Stimulated activated CD4-positive, alpha-beta T cell treated with anti-CD3 and anti-CD28 coated beads, Interleukin-1b, Interleukin-23, amount 100 ng/mL, for 24 hours (primary cell): ENCODE measurements at regions not wholly inside any gene's neighbourhood (a gene's known extent, or its start where the extent isn't known, plus 50 kb on each side); places are given as distances from the start of the nearest gene placed in this dataset.

Experiments
- DNase-seq, 4 experiments: peaks; one replicate each; pipeline ENCODE4 v3.0.0-alpha.2; 2020; ENCODE audit warnings: low read depth in 4 of 4, low spot score in 1 of 4

DNA sequence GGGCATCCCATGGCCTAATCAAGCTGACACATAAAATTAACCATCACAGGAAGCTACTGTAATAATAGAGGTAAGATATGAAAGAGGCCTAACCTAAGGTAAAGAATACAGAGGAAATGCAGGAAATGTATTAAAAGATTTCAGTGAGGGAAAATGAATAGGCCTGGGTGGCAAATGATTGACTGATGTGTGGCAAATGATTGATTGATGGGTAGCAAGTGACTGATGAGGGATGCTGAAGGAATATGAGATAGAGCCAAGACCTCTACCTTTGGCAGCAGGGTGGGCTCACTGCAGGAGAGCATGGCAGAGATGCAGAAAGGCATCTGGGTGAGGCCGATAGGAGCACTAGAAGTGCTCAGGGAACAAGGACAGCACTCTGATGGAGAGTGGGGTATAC is 172.9 kb downstream of the KCTD12 start:
- DNase-seq: no peak

DNA sequence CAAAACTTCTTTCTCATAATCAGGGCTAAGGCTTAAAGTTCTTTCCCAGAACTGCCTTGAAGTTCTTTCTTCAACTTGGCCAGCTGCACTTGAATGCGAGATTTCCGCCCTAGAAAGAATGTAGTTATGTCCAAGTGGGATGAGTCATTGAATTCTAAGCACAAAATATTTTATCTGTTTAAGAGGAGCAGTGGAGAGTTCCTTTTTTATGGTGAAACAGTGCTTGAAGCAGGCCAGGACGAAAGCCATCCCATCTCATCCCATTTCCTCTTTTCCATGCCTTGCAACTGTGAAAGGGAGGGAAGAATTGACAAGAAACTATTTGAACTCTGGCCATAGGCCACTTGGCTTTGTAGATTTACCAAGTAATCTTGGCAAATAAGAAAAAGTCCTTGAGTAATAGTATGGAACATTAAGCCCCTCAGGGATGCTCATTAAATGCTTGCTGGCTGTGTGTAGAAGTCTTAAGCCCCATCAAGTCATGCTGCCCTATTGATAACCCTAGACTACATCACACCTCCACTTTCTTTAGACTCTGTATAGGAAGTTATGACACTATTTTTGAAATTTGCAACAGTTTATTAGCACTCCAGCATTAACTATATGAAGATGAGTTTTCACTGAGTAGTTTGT is 174.5 kb downstream of the KCTD12 start:
- no peak for DNase-seq

DNA sequence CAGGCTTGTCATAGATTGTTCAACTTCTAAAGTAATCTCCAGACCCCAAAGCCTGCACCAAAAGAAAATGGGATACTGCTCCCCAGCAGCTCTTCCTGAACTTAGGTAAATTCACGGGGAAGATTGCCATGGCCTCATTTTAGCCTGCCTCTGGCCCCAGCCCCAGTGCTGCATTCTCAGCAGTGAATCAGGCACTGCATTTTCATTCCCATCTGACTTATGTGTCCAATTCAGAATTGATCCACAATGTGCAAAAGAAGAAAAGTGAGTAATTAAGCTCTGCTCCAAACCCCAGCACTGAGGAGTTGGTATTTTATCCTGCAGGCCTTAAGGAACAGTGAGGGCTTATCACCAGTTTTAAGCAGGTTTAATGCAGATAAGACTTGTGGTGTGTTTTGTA is 176.4 kb downstream of the KCTD12 start:
- no peak for DNase-seq

DNA sequence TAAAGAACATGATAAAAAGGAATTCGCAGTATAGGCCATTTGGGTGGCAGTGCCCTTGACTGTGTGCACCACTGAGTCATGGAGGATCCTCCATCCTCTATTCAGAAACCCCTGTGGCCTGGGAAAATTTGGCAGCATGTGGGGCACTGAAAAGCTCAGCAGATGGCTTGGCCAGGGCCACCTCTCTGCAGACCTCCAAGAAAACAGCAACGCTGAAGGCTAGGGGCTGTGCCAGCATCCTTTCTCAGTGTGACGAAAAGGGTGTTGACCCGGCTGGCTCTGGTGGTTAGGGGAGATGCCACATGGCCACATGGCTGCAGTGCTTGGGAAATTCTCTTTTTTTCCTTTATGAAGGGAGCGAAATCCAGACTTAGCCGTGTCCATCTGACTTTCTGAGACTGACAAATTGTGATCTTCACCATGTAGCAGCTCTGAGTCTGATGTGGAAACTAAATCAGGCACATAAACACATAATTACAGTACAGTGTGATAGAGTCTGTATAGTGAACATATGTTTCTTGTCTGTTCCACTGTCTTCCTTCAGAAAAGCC is 178.0 kb downstream of the KCTD12 start:
- no peak for DNase-seq

DNA sequence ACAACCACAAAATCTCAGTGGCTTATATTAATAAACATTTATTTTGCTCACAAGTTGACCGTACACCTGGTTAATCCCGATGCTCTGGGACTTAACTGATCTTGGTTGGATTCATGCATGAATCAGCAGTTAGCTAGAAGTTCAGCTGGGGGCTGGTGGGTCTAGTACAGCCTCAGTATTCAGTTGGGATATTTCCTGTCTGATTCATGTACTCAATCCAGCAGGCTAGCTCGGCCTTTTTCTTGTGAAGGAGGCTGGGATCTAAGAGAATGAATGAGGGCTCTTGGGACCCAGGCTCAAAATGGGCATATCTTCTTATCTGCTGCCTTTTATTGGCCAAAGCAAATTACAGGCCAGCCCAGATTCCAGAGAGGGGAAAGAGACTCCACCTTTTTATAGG is 178.8 kb downstream of the KCTD12 start:
- no peak for DNase-seq

DNA sequence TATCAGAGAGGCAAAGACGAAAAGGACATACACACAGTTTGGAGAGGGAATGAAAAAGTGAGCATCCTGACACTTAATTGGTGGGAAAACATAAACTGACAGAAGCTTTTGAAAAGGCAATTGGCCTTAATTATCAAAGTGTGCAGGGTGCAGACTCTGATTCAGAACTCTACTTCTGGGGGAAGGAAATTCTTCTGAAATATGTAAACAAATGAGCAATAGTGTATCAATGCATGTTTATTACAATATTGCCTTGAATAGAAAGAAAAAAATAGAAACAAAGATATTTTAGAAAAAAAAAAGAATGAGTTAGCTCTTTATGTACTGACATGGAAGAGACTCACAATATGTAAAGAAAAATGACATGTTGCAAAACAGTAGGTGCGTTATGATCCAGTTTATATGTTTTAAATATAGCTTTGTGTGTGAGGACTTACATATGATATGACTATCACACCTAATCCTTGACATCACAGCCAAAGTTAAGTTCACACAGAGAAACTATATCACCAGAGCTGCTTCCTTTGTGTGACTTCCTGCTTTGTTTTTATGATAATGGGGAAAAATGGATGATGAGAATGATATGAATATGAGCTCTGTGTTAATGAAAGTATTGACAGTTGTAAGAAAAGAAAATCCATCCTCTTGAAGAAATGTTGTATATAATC is 182.4 kb downstream of the KCTD12 start:
- DNase-seq: no peak

DNA sequence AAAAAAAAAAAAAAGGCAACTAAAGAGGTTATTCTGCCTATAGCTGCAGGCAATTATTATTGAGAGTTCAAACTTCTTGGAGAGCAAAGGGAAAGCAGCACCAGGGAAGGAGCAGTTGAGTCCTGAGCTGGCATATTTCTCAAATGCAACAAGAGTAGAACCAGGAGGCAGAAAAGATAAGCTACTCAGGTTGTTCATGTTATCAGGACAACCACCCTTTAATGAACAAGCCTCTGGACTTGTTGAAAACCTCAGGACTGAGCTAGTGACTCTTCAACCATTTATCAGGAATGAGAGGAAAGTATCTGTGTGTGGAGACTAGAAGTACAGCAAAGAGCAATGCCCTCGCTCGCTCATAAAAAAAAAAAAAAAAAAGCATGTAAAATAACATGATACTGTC is 183.0 kb downstream of the KCTD12 start:
- DNase-seq: no peak

DNA sequence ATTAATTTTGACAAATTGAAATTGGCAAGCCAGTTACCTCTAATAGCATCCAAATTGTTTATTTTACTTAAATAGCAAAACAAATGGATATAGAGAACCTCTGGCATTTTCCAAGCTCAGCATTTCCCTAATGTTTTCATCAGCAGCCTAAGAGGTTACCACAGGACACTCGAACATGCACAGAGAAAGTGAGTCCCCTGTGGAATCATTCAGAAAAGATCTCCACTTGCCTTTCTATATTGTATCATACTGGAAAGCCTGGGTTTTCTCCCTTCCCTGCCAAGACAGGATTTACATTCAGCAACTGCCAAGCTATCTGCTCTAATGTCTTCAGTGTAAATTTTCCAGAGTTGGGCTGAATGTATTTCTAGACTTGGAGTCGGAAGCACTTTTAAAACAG is 188.9 kb downstream of the KCTD12 start:
- DNase-seq: no peak

DNA sequence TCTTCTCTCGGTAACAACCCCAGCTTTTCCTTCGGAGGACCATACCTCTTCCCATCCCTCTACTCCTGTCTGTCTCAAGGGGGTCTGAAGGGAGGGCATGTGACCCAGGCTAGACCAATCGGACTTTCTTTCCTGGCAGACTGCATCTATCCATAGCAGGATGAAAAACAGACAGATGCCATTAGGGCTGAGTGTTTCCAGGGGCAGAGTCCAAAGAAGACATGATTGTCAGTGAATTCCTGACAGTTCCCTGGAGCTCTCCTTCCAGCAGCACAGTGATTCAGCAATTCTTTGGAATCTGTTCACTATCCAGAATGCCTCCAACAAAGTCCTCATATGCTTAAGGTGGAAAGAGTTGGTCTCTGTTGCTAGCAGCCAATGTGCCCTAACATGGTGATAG is 189.8 kb downstream of the KCTD12 start:
- no peak for DNase-seq

DNA sequence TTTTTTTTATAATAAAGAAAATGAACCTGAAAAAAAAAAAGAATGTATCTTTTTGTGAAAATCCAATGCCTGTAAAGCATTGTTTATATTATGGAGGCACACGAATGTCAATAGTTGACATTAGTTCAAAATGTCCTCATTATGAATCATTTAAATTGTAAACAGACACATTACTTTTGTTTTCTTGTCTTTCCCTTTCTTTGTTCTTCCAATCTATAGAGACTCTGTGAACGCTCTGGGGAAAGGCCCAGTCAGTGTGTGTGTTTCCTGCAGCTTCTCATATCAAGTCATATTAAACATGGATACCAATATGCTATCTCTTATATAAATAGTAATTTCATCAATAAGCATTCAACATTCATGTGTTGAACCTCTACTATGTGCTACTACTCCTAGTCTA is 193.1 kb downstream of the KCTD12 start:
- no peak for DNase-seq

DNA sequence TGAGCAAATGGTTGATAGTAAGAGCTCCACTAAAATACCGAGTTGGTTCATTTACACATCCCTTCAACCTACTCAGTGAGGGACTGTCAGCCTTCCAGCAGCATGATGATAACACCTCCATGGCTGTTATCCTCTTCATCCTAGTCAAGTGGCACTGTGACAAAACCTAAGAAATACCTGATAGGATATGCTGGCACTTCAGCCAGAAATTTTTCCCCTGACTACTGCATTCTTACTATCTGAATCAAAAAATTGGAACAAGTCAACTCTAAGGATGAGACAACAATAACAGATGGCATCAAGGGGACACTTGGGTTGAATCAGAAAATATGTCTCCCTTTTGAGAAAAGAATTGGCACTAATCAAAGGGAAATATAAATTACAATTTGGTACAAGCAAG is 193.9 kb downstream of the KCTD12 start:
- no peak for DNase-seq

DNA sequence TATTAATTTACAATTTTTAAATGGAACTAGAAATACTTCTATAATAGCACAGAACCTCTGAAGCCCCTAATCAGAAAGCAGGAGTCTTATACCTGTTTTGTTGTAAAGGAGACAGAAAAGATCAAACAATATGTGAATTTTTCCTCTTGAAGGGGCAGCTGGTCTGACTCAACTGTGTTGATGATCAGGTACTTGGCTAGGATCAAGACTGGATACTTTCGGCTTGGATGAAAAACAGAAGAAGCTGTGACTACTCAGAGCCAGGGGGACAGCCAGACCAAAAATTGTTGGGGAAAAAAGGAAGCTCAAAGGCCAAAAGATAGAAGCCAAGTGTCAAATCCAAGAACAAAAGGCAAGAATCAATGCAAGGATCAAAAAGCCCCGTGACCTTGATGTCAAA is 195.6 kb downstream of the KCTD12 start:
- DNase-seq: no peak

DNA sequence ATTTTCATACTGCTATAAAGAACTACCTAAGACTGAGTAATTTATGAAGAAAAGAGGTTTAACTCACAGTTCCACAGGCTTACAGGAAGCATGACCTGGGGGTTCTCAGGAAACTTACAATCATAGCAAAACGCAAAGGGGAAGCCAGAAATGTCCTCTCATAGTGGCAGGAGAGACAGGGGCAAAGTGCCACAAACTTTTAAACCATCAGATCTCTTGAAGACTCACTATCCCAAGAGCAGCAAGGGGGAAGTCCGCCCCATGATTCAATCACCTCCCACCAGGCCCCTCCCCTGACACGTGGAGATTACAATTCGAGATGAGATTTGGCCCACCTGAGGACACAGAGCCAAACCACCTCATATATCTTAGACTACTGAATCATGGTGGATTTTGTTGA is 198.7 kb downstream of the KCTD12 start:
- DNase-seq: no peak

DNA sequence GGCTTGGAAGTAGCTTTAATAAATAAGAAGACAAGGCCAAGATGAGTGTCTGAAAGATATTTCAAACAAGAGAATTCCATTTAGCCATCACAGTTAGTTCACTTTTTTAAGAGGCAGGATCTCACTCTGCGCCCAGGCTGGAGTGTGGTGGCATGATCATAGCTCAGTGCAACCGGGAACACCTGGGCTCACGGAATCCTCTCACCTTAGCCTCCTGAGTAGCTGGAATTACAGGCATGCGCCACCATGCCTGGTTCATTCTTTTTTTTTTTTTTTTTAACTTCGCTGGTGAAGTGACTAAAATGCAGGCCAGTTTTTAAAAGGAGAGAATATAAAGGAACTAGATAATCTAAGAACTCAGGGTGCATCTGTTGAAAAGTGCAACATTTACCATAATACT is 200.3 kb downstream of the KCTD12 start:
- no peak for DNase-seq

DNA sequence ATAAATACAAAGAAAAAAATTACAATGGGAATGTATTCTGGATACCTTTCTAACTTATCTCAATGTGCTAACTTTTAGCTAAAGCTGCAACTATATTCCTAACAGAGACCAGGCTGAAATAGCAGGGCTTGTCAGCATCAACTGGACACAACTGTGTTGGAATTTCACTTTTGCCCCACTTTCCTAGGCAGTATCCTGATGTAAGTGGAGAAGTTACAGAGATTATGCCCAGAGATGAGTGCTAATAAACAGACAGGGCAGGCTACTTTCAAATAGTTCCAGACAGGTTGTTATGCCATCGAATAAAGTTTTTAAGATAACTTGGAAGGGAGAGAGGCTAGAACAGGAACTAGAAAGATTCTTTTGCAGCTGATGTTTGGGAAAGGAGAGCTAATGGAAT is 201.9 kb downstream of the KCTD12 start:
- DNase-seq: no peak

DNA sequence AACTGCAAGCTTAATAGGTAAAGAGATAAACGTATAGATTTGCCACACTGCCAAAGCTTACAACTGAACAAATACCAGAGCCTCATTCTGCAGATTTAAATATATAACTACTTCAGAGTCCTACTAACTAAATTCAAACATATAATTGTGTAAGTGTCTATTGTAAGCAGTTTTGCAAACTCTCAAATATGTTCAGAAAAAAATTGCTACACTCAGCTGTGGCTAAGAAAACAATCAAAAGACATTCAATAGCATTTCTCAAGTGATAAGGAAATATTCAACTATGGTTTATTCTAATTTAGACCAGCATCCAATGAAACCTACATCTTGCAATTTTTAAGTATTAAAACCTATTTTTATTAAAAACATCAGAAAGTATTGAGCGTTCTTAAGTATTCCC is 202.4 kb downstream of the KCTD12 start:
- DNase-seq: no peak

DNA sequence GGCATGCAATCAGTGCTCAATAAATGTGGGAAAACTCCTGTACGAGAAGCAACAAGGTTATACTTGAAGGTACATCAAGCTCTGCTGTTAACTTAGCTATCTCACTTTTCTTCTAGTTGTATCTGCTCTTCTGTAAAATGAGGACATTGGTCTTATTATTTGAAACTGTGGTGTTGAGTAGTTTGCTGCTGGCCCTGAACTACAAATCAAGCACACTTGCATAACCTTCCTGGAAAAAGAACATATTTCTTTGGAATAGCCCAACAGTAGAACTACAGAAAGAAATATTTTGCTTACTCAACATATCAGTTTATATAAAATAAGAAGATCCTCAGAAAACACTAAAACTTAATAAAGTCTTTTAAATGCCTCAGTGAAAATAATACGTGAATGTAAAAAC is 203.0 kb downstream of the KCTD12 start:
- DNase-seq: no peak

DNA sequence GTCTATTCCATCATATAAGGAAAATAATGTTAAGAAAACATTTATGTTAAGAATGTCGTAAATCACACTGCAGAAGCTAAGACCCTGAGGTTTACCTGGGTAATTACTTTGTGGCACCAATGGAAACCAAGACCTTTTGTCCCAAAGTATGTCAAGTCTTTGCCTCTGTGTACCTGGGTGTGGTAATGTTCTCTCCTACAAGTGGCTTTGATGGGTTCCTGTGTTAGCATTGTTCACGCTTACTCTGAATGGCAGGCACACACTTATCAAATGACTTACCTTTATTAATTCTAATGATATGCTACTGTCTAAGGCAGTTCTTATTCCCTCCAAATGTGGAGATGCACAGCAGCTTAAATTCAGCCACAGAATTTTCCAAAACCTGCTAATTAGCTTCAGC is 206.1 kb downstream of the KCTD12 start:
- no peak for DNase-seq

DNA sequence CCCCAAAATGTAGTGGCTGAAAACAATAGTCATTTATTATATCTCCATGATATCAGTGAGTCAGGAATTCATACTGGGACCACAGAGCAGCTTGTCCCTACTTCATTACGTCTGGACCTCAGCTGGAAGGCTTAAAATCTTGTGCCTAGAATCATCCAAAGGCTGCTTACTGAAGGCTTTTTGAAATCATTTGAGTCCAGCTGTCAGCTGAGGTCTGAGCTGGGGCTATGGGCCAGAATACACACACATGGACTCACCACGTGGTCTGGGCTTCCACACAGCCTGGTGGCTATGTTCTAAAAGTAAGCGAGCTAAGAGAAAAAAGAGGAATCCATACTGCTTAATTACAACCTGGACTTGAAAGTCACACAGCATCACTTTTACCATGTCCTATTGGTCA is 209.2 kb downstream of the KCTD12 start:
- DNase-seq: no peak

DNA sequence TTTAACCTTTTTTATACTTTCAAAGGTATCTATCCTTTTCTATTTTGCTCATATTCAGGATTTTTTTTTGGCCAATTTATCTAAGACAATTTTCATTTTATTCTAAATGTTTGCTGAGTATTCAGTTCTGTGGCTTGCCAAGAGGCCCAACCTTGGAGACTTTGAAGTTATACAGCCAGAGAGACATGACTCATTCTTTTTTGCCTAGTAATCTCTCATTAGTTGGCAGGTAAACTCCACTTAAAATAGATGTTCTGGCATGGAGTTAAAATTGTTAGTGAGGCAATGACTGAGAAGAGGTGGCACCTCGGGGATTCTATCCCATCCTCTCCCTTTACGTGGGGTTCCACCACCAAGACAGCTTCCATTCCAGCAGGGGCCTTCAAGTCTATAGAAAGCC is 213.8 kb downstream of the KCTD12 start:
- no peak for DNase-seq

DNA sequence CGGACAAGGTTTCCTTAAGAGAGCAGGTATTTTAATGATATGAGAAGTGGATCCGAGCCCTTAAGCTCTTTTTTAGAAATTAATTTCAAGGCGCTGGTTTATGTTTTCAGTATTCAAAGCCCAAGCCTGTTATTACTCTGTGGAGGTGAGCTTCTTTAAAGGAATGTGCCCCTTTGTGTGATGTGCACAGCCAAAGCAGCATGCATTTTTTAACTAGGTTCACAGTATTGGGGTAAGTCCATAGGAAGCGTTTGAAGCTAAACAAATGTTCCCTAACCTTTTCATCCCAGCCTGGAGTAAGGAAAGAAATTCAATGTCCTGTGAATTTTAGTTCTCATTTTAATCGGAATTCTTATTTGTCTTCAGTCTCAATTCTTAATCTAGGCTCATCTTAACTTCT is 217.5 kb downstream of the KCTD12 start:
- DNase-seq: no peak

DNA sequence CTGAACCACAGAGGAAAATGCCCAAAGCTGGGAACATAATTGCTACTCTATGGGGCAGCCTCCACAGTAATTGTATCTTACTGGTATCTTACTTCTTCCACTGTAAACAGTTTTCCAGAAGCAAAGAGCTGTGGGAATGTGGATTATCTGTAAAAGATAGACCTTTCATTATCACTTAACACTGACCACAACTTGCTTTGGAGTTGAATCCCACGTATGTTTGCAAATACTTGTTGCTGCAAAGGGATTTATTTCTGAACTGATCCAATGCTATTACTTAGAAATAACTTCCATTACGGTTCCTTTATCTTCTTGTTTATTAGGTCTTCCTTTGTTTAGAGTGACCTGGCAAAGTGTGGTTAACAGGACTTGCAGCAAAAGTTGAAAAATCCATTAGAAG is 218.1 kb downstream of the KCTD12 start:
- DNase-seq: no peak

DNA sequence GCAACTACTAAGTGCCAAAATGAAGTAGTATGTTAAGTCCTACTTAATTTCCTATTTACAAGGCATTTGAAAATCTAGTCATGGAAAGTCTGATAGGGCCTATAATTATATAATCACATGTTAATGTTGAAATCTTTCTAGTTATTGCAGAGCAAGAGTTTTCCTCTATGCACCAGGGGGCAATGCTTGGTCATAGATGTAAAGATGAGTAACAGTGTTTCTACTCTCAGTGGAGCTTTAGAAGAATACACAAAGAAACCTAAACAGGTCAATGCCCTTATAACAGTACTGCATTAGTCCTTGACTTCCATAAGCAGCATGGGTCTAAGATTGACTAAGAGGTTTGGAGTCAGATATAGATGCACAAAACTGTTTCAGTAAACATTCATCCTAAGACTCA is 218.7 kb downstream of the KCTD12 start:
- no peak for DNase-seq
